ENCODE measurements at regions not wholly inside any gene's neighbourhood (a gene's known extent, or its start where the extent isn't known, plus 50 kb on each side); places are given as distances from the start of the nearest gene placed in this dataset.

DNA sequence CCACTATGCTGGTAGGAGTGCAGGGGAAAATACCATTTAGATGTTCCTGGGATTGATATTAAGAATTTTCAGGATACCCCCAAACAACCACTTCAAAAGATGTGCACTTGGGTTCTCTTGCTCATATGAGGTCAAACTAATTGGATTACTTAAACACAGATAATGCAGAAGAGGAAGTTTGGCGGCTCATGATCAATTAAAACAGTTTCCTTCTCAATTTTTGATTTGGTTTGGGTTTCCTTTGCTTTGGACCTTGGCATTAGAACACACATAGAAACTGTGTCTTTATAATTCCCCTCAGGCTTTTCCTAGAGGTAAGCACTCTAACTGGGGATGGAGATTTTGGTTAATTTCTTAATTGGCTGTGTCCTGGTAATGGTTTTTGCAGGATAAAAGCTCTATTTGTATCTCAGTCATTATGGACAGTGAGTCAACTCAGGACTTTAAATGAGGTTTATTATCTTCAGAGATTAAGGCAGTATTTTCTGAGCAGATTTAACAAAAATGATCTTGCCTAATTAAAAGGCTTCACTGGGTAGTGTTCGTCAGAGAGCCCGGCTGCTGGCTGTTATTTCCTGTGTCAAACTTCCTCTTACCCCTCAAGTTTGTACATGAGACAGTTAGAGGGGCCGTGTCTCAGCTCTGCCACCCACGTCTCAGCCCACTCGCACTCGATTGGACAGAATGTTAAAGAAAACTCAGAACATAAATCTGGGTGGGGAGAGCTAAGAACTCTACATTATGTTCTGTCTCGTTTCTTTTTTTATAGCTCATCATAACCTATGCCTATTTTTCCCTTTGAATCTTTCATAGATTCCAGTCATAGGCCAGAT, 50.3 kb upstream of the PREP start:
- no peak for DNase-seq (ENCODE audit: low spot score)

All from kidney tubule cell (primary cell).